IMR-90 (cell line): ENCODE measurements at regions not wholly inside any gene's neighbourhood (a gene's known extent, or its start where the extent isn't known, plus 50 kb on each side); places are given as distances from the start of the nearest gene placed in this dataset.

Experiments
- ATAC-seq: fragments of 200-7000 bp; cut with Tn5 transposase; 2 replicates; pipeline ENCODE4 v1.9.1; 2020; ENCODE audit warnings: low read depth, mild to moderate bottlenecking, moderate library complexity
- BruUV-seq: library from RNA; stranded (reverse); fragments of 400-500 nt; replicated peaks from 2 replicates; lab custom pipeline; 2021; lab: Mats Ljungman, UMichigan
- CTCF ChIA-PET: fragments of 300-600 bp; formaldehyde crosslinking; extraction: SDS; loops from one replicate; lab custom pipeline; 2021; ENCODE audit warnings: antibody characterized with exemption; lab: Yijun Ruan, JAX
- POLR2A ChIA-PET: fragments of 300-600 bp; sonication (Branson Sonifier 250); formaldehyde crosslinking; loops from one replicate; lab custom pipeline; 2022; ENCODE audit warnings: antibody characterized with exemption; ENCODE audit not compliant: unreplicated experiment; lab: Charles Lee
- DNase-seq: peaks from one replicate; pipeline ENCODE4 v3.0.0; 2013
- H2AFZ ChIP-seq: replicated peaks from 2 replicates; pipeline ENCODE3; 2013; ENCODE audit warnings: low read length, mild to moderate bottlenecking; ENCODE audit not compliant: poor library complexity
- H2AK5ac ChIP-seq: 2 replicates; pipeline ENCODE4 v1.6.1; 2013; ENCODE audit warnings: low read depth, low read length, inconsistent platforms
- H2AK9ac ChIP-seq: replicated peaks from 2 replicates; pipeline ENCODE3; 2013; ENCODE audit warnings: mild to moderate bottlenecking, low read depth, low read length, moderate library complexity; ENCODE audit not compliant: poor library complexity
- H2BK120ac ChIP-seq: 2 replicates; pipeline ENCODE4 v1.6.1; 2013; ENCODE audit warnings: low read depth, low read length, inconsistent platforms
- H2BK15ac ChIP-seq: 3 replicates; pipeline ENCODE4 v1.6.1; 2013; ENCODE audit warnings: low read depth, low read length, inconsistent platforms
- H2BK20ac ChIP-seq: 2 replicates; pipeline ENCODE4 v1.6.1; 2013; ENCODE audit warnings: low read depth, mild to moderate bottlenecking, inconsistent platforms, low read length, moderate library complexity
- H2BK5ac ChIP-seq: 2 replicates; pipeline ENCODE4 v1.6.1; 2013; ENCODE audit warnings: mild to moderate bottlenecking, low read depth, low read length, inconsistent platforms; ENCODE audit not compliant: poor library complexity, severe bottlenecking
- H3K14ac ChIP-seq: replicated peaks from 2 replicates; pipeline ENCODE4 v1.6.1; 2013; ENCODE audit warnings: low read depth, low read length, inconsistent platforms
- H3K18ac ChIP-seq: 2 replicates; pipeline ENCODE4 v1.6.1; 2013; ENCODE audit warnings: low read depth, low read length, control low read depth
- H3K23ac ChIP-seq: 2 replicates; pipeline ENCODE4 v1.6.1; 2013; ENCODE audit warnings: low read depth, low read length, inconsistent platforms
- H3K27ac ChIP-seq: 2 replicates; pipeline ENCODE4 v1.5.1; 2013; ENCODE audit warnings: mild to moderate bottlenecking, control low read depth, low read length; ENCODE audit not compliant: insufficient read depth
- H3K27me3 ChIP-seq: 2 replicates; pipeline ENCODE4 v1.6.1; 2013; ENCODE audit warnings: low read length; ENCODE audit not compliant: control insufficient read depth, insufficient read depth
- H3K36me3 ChIP-seq: 2 replicates; pipeline ENCODE4 v1.6.1; 2013; ENCODE audit warnings: low read length, mixed read lengths; ENCODE audit not compliant: control insufficient read depth, insufficient read depth
- H3K4ac ChIP-seq: 2 replicates; pipeline ENCODE4 v1.6.1; 2013; ENCODE audit warnings: low read depth, low read length, inconsistent platforms
- H3K4me1 ChIP-seq: 2 replicates; pipeline ENCODE4 v1.6.1; 2013; ENCODE audit warnings: low read length, mixed read lengths; ENCODE audit not compliant: control insufficient read depth, insufficient read depth
- H3K4me2 ChIP-seq: 2 replicates; pipeline ENCODE4 v1.6.1; 2013; ENCODE audit warnings: low read depth, mild to moderate bottlenecking, control low read depth, low read length, moderate library complexity
- H3K4me3 ChIP-seq: 2 replicates; pipeline ENCODE4 v1.5.1; 2013; ENCODE audit warnings: low read depth, mild to moderate bottlenecking, control low read depth, low read length, moderate library complexity; ENCODE audit not compliant: insufficient read depth
- H3K56ac ChIP-seq: 2 replicates; pipeline ENCODE4 v1.6.1; 2013; ENCODE audit warnings: low read length, inconsistent platforms; ENCODE audit not compliant: insufficient read depth; ENCODE audit errors: extremely low read depth
- H3K79me1 ChIP-seq, 2 experiments: 2 replicates each; pipeline ENCODE4 v1.6.1; 2013; ENCODE audit warnings: low read length in 2 of 2, inconsistent platforms in 1 of 2, low read depth in 1 of 2
- H3K9ac ChIP-seq: 2 replicates; pipeline ENCODE4 v1.6.1; 2013; ENCODE audit warnings: low read depth, low read length, control low read depth
- H3K9me1 ChIP-seq: 2 replicates; pipeline ENCODE4 v1.6.1; 2013; ENCODE audit warnings: low read length, inconsistent platforms; ENCODE audit not compliant: insufficient read depth
- H3K9me3 ChIP-seq: 2 replicates; pipeline ENCODE4 v1.6.1; 2013; ENCODE audit warnings: low read length; ENCODE audit not compliant: control insufficient read depth, insufficient read depth
- H4K20me1 ChIP-seq: 2 replicates; pipeline ENCODE4 v1.6.1; 2013; ENCODE audit warnings: low read length, inconsistent platforms; ENCODE audit not compliant: insufficient read depth
- H4K5ac ChIP-seq: 2 replicates; pipeline ENCODE4 v1.6.1; 2013; ENCODE audit warnings: mild to moderate bottlenecking, low read depth, low read length, control low read depth
- H4K8ac ChIP-seq, 2 experiments: 2 replicates each; pipeline ENCODE4 v1.6.1; 2013; ENCODE audit warnings: low read depth in 2 of 2, low read length in 2 of 2, control low read depth in 1 of 2, inconsistent platforms in 1 of 2
- H4K91ac ChIP-seq: 2 replicates; pipeline ENCODE4 v1.6.1; 2013; ENCODE audit warnings: low read depth, low read length, inconsistent platforms; ENCODE audit not compliant: insufficient read depth
- BHLHE40 ChIP-seq: fragments of 150-350 bp; IDR thresholded peaks from 2 replicates; pipeline ENCODE4 v1.6.1; 2016; ENCODE audit warnings: mild to moderate bottlenecking, low read depth, low read length
- FOS ChIP-seq: fragments of 150-350 bp; IDR thresholded peaks from 2 replicates; pipeline ENCODE4 v1.6.1; 2016; ENCODE audit warnings: low read depth, low read length
- MXI1 ChIP-seq: IDR thresholded peaks from 2 replicates; pipeline ENCODE4 v1.6.1; 2012; ENCODE audit warnings: low read depth, mild to moderate bottlenecking, low read length, moderate library complexity, borderline replicate concordance
- NFE2L2 ChIP-seq: fragments of 150-350 bp; IDR thresholded peaks from 2 replicates; pipeline ENCODE4 v1.6.1; 2016; ENCODE audit warnings: low read depth, mild to moderate bottlenecking, low read length
- RAD21 ChIP-seq: IDR thresholded peaks from 2 replicates; pipeline ENCODE4 v1.6.1; 2012; ENCODE audit warnings: low read length, improper control_type of control experiment
- WGBS, 2 experiments: methylation state at CpG; one replicate each; pipeline versions ENCODE4 v1.1.5 to v1.1.7; 2013; ENCODE audit warnings: missing lambda C conversion rate in 2 of 2; ENCODE audit not compliant: insufficient read length in 1 of 2; ENCODE audit errors: extremely low coverage in 2 of 2; 5-methylcytosine and 5-hydroxymethylcytosine counted together
- dilution Hi-C: fragments of 300-500 bp; cut with HindIII; formaldehyde crosslinking; loops from one replicate; pipeline ENCODE4 v1.14.3; 2018; ENCODE audit warnings: low sequenced_read_pairs; ENCODE audit not compliant: unreplicated experiment
- in situ Hi-C: fragments of 300-500 bp; cut with MboI; formaldehyde crosslinking; loops from 3 replicates; pipeline ENCODE4 v1.14.3; 2019; ENCODE audit warnings: low sequenced_read_pairs, inconsistent platforms, mixed read lengths
- intact Hi-C: fragments of 100-400 bp; cut with micrococcal nuclease; formaldehyde crosslinking; loops from 2 replicates; pipeline ENCODE4 v1.10.0; 2022

DNA sequence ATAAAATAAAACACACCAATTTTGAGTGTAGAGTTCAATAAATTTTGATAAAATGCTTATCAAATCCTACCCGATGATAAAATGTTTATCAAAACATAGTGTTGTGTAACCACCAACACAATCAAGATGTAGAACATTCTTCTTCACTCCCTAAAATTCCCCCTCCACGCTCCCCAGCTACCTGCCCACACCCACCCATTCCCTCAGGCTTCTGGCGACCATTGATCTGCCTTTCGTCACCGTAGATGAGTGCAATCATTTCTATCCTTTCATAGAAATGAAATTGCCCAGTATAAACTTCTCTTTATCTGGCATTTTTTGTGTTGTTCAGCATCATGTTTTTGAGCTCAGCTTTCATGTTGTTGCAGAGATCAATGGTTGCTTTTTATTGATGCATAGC, 90.7 kb upstream of the TBX3 start:
- Histone ChIP-seq H3K79me1 (no peaks in the 10 kb centered on the region), H3K9ac (no peak overlapping the region), H3K36me3 (no peaks in the 10 kb centered on the region), H4K8ac (peak overlapping the region in 1 of 2 experiments; percentile 25; a peak in 2 of 4 replicates), H3K27me3 (no peaks in the 10 kb centered on the region), H3K9me3 (peaks cover 2% of the 10 kb centered on the region; the same call in 1 of the 2 replicates), H2BK20ac (peak overlapping the region; percentile 84), H2AK9ac (no peak overlapping the region), H4K91ac (peak overlapping the region; percentile 71), H4K20me1 (no peaks in the 10 kb centered on the region), H3K9me1 (peaks cover 11% of the 10 kb centered on the region), H2AFZ (no peak overlapping the region), H2BK120ac (peak overlapping the region; percentile 92), H3K4ac (peak overlapping the region; percentile 94), H3K23ac (no peak overlapping the region), H2AK5ac (peak overlapping the region; percentile 42; the same call in 1 of the 2 replicates), H3K4me3 (no peak overlapping the region), H3K4me1 (peaks cover 4% of the 10 kb centered on the region; the same call in 1 of the 2 replicates), H3K27ac (no peak overlapping the region), H2BK5ac (no peak overlapping the region), H3K14ac (0 out of 2 replicates have a peak overlapping the region, but pooled peaks have one; percentile 0), H3K18ac (no peak overlapping the region), H2BK15ac (peak overlapping the region; percentile 80; the same call in 1 of the 3 replicates), H3K4me2 (no peak overlapping the region), H3K56ac (no peak overlapping the region), H4K5ac (no peak overlapping the region)
- BruUV-seq: no TSS peak
- intact Hi-C loops (no loop called here), dilution Hi-C loops (no loop called here), in situ Hi-C loops (no loop called here)
- ChIA-PET POLR2A (no interaction called here), CTCF (no interaction called here)
- TF ChIP-seq RAD21 (no peak), BHLHE40 (no peak), FOS (no peak), MXI1 (no peak), NFE2L2 (no peak)
- DNase-seq (no peak), ATAC-seq (no peak)
- WGBS, 2 experiments: no CpG with 5 or more reads among the region's 5 CpGs
